ENCODE measurements at regions not wholly inside any gene's neighbourhood (a gene's known extent, or its start where the extent isn't known, plus 50 kb on each side); places are given as distances from the start of the nearest gene placed in this dataset.

- no peak for TF ChIP-seq EZH2phosphoT487 (IDR thresholded peaks at IDR 0.05; ENCODE audit: borderline replicate concordance, low read length)
- TF ChIP-seq CTCF (conservative IDR thresholded peaks at IDR 0.05; ENCODE audit: low read depth, low read length), result no peak
These were observed 106.0 kb downstream of the ZC3H11B start for GRCh38 chr1:219506936-219507335.

Measured in PC-3 (cell line).